HCT116 (cell line): ENCODE measurements at regions not wholly inside any gene's neighbourhood (a gene's known extent, or its start where the extent isn't known, plus 50 kb on each side); places are given as distances from the start of the nearest gene placed in this dataset.

Source experiments
- ATAC-seq: fragments of 200-7000 bp; cut with Tn5 transposase; 2 replicates; pipeline ENCODE4 v1.9.1; 2020; ENCODE audit warnings: mild to moderate bottlenecking, moderate library complexity
- BruUV-seq: library from RNA; stranded (reverse); fragments of 400-500 nt; replicated peaks from 2 replicates; lab custom pipeline; 2021; lab: Mats Ljungman, UMichigan
- CTCF ChIA-PET: fragments of 300-600 bp; sonication (Branson Sonifier 250); formaldehyde crosslinking; loops from one replicate; lab custom pipeline; 2021; ENCODE audit warnings: antibody characterized with exemption; lab: Charles Lee
- POLR2A ChIA-PET: fragments of 300-600, 350-600 bp; sonication (Branson Sonifier 250); formaldehyde crosslinking; loops from one replicate; lab custom pipeline; 2021; ENCODE audit warnings: antibody characterized with exemption; lab: Charles Lee
- RAD21 ChIA-PET, 2 experiments: fragments of 300-600 bp; sonication (Branson Sonifier 250); formaldehyde crosslinking; loops; one replicate each; lab custom pipeline; 2023; ENCODE audit warnings: low total read pairs in 2 of 2; ENCODE audit not compliant: uncharacterized antibody in 2 of 2, unreplicated experiment in 2 of 2, low non-redundant PET in 1 of 2; lab: Charles Lee
- DNase-seq: peaks from one replicate; pipeline ENCODE4 v3.0.0-alpha.2; 2010; ENCODE audit warnings: low read depth, low spot score
- H2AFZ ChIP-seq: fragments of 200-600 bp; shearing (Covaris generic), sonication (generic); 2 replicates; pipeline ENCODE4 v1.6.1; 2017; ENCODE audit warnings: low read depth, mixed run types, mixed read lengths, antibody characterized with exemption, low read length; ENCODE audit not compliant: poor library complexity, severe bottlenecking
- H3K27ac ChIP-seq: 2 replicates; pipeline ENCODE4 v1.5.1; 2012; ENCODE audit warnings: low read depth, low read length
- H3K27me3 ChIP-seq: fragments of 200-600 bp; sonication (generic); 2 replicates; pipeline ENCODE4 v1.6.1; 2016; ENCODE audit warnings: mixed run types, low read length, mixed read lengths; ENCODE audit not compliant: insufficient read depth
- H3K36me3 ChIP-seq, 2 experiments: fragments of 200-500 bp in 1 of 2; fragments of 200-600 bp in 1 of 2; sonication (Bioruptor generic) in 1 of 2; sonication (generic) in 1 of 2; 2 replicates each; pipeline versions ENCODE4 v1.5.1 to v1.6.1; 2014 to 2016; ENCODE audit warnings: low read length in 2 of 2, inconsistent platforms in 1 of 2, mixed read lengths in 1 of 2, mixed run types in 1 of 2; ENCODE audit not compliant: insufficient read depth in 2 of 2, control insufficient read depth in 1 of 2
- H3K4me1 ChIP-seq, 2 experiments: fragments of 200-600 bp in 1 of 2; sonication (generic) in 1 of 2; 2 replicates each; pipeline versions ENCODE4 v1.5.1 to v1.6.1; 2012 to 2017; ENCODE audit warnings: low read length in 2 of 2, inconsistent platforms in 1 of 2, mild to moderate bottlenecking in 1 of 2, mixed read lengths in 1 of 2, mixed run types in 1 of 2, moderate library complexity in 1 of 2; ENCODE audit not compliant: insufficient read depth in 2 of 2, control insufficient read depth in 1 of 2
- H3K4me2 ChIP-seq: fragments of 200-600 bp; sonication (generic); 2 replicates; pipeline ENCODE4 v1.6.1; 2017; ENCODE audit warnings: mixed run types, low read length, mixed read lengths
- H3K4me3 ChIP-seq, 2 experiments: fragments of 200-600 bp in 1 of 2; sonication (generic) in 1 of 2; replicated peaks in 1 of 2; 2 replicates each; pipeline ENCODE4 v1.5.1; 2011 to 2016; ENCODE audit warnings: low read length in 2 of 2, control low read depth in 1 of 2, low read depth in 1 of 2, mild to moderate bottlenecking in 1 of 2, mixed read lengths in 1 of 2, mixed run types in 1 of 2
- H3K79me2 ChIP-seq: fragments of 200-600 bp; sonication (generic); 2 replicates; pipeline ENCODE4 v1.6.1; 2017; ENCODE audit warnings: mild to moderate bottlenecking, mixed run types, low read length, moderate library complexity, mixed read lengths; ENCODE audit not compliant: insufficient read depth
- H3K9ac ChIP-seq: fragments of 200-600 bp; sonication (generic); 2 replicates; pipeline ENCODE4 v1.6.1; 2016; ENCODE audit warnings: low read length, mixed read lengths
- H3K9me2 ChIP-seq: fragments of 200-600 bp; sonication (generic), shearing (Covaris generic); 2 replicates; pipeline ENCODE4 v1.6.1; 2017; ENCODE audit warnings: mixed run types, mild to moderate bottlenecking, moderate library complexity; ENCODE audit not compliant: insufficient read depth
- H3K9me3 ChIP-seq, 2 experiments: fragments of 200-500 bp in 1 of 2; fragments of 200-600 bp in 1 of 2; sonication (Bioruptor generic) in 1 of 2; sonication (generic) in 1 of 2; 2 replicates each; pipeline ENCODE4 v1.6.1; 2014 to 2017; ENCODE audit warnings: low read length in 2 of 2, mixed read lengths in 2 of 2, inconsistent platforms in 1 of 2, low read depth in 1 of 2, mild to moderate bottlenecking in 1 of 2, mixed run types in 1 of 2, moderate library complexity in 1 of 2; ENCODE audit not compliant: control insufficient read depth in 1 of 2, insufficient read depth in 1 of 2
- H4K20me1 ChIP-seq: fragments of 200-600 bp; sonication (generic), shearing (Covaris generic); 2 replicates; pipeline ENCODE4 v1.6.1; 2017; ENCODE audit warnings: mixed run types, mild to moderate bottlenecking, moderate library complexity; ENCODE audit not compliant: insufficient read depth
- CEBPB ChIP-seq: IDR thresholded peaks from 2 replicates; pipeline ENCODE4 v1.6.1; 2012; ENCODE audit warnings: low read depth
- EZH2phosphoT487 ChIP-seq: fragments of 200-600 bp; IDR thresholded peaks from 2 replicates; pipeline ENCODE4 v1.6.1; 2018; ENCODE audit warnings: antibody characterized with exemption, borderline replicate concordance
- FOSL1 ChIP-seq: IDR thresholded peaks from 2 replicates; pipeline ENCODE4 v1.6.1; 2012; ENCODE audit warnings: low read depth
- POLR2A ChIP-seq: IDR thresholded peaks from 2 replicates; pipeline ENCODE4 v1.7.0; 2011; ENCODE audit warnings: borderline replicate concordance; ENCODE audit not compliant: insufficient read depth, insufficient read length; ENCODE audit errors: extremely low read depth
- RAD21 ChIP-seq: IDR thresholded peaks from 2 replicates; pipeline ENCODE4 v1.6.1; 2012; ENCODE audit warnings: low read depth, mild to moderate bottlenecking
- TCF7L2 ChIP-seq: IDR thresholded peaks from 2 replicates; pipeline ENCODE4 v1.7.0; 2011; ENCODE audit warnings: borderline replicate concordance, inconsistent platforms; ENCODE audit not compliant: insufficient read depth, insufficient read length; ENCODE audit errors: extremely low read depth
- ZFX ChIP-seq: fragments of 450-650 bp; IDR thresholded peaks from 2 replicates; pipeline ENCODE4 v1.6.1; 2017
- intact Hi-C: fragments of 100-400 bp; cut with micrococcal nuclease; formaldehyde crosslinking; loops from 2 replicates; pipeline ENCODE4 v1.10.0; 2022
- TF ChIP-seq, protein P1 (sequence below): IDR thresholded peaks from 2 replicates; pipeline ENCODE4 v1.6.1; 2012
- TF ChIP-seq, protein P2 (sequence below): IDR thresholded peaks from 2 replicates; pipeline ENCODE4 v1.6.1; 2012; ENCODE audit warnings: low read depth
- TF ChIP-seq, protein P3 (sequence below), 3 experiments: fragments of 200-600 bp in 1 of 3; sonication (generic) in 1 of 3; IDR thresholded peaks in 2 of 3; conservative IDR thresholded peaks in 1 of 3; 2 replicates each; pipeline ENCODE4 v1.5.1; 2012 to 2017; ENCODE audit warnings: low read depth in 2 of 3, low read length in 2 of 3, antibody characterized with exemption in 1 of 3, borderline replicate concordance in 1 of 3, control low read depth in 1 of 3, mild to moderate bottlenecking in 1 of 3, mixed read lengths in 1 of 3, mixed run types in 1 of 3, moderate library complexity in 1 of 3; ENCODE audit not compliant: insufficient read depth in 1 of 3

DNA sequence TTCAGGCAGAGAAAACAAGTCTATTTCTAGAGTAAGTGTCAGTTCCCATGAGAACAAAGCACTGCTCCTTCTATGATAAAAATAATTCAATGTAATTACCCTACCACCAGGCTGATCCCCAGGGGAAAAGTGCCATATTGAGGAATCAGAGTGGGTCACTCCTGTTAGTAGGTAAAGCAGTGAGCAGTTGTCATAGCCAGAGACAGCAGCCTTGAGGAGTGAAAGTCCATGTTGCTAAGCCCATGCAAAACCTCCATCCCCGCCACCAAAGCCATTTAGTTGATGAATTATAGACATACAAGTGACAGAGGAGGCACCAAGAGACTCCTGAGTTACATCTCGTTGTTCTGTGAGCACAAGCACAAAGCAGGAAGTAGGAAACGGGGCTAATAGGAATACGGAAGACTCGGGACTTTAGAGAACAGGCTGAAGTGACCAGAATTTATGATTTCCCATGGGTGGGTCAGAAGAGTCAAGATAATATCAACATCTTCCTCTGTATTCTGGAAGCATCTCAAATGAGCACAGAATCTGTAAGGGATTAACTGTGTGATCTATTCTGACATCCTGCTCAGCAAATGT is 197.9 kb downstream of the MAFB start:
- DNase-seq (no peak), ATAC-seq (no peak)
- Histone ChIP-seq H3K9me2 (no peaks in the 10 kb centered on the region), H3K36me3 (no peaks in the 10 kb centered on the region), H2AFZ (no peak overlapping the region), H3K79me2 (no peaks in the 10 kb centered on the region), H3K4me3 (no peak overlapping the region), H3K4me1 (peaks cover 0 to 15% of the 10 kb centered on the region in 2 experiments; a peak in 2 of 4 replicates), H4K20me1 (no peaks in the 10 kb centered on the region), H3K27ac (no peak overlapping the region), H3K9ac (no peak overlapping the region), H3K4me2 (no peak overlapping the region), H3K9me3 (no peaks in the 10 kb centered on the region), H3K27me3 (no peaks in the 10 kb centered on the region; the same call in 1 of the 2 replicates)
- RAD21 ChIA-PET: no interaction called here
- intact Hi-C loops: no loop called here
- CTCF ChIA-PET: no interaction called here
- no TSS peak for BruUV-seq
- POLR2A ChIA-PET: no interaction called here
- TF ChIP-seq, protein P1, sequence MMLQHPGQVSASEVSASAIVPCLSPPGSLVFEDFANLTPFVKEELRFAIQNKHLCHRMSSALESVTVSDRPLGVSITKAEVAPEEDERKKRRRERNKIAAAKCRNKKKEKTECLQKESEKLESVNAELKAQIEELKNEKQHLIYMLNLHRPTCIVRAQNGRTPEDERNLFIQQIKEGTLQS: no peak
- TF ChIP-seq TCF7L2 (no peak), EZH2phosphoT487 (no peak), CEBPB (no peak), POLR2A (no peak), ZFX (no peak), FOSL1 (no peak), RAD21 (no peak)
- TF ChIP-seq, protein P2, sequence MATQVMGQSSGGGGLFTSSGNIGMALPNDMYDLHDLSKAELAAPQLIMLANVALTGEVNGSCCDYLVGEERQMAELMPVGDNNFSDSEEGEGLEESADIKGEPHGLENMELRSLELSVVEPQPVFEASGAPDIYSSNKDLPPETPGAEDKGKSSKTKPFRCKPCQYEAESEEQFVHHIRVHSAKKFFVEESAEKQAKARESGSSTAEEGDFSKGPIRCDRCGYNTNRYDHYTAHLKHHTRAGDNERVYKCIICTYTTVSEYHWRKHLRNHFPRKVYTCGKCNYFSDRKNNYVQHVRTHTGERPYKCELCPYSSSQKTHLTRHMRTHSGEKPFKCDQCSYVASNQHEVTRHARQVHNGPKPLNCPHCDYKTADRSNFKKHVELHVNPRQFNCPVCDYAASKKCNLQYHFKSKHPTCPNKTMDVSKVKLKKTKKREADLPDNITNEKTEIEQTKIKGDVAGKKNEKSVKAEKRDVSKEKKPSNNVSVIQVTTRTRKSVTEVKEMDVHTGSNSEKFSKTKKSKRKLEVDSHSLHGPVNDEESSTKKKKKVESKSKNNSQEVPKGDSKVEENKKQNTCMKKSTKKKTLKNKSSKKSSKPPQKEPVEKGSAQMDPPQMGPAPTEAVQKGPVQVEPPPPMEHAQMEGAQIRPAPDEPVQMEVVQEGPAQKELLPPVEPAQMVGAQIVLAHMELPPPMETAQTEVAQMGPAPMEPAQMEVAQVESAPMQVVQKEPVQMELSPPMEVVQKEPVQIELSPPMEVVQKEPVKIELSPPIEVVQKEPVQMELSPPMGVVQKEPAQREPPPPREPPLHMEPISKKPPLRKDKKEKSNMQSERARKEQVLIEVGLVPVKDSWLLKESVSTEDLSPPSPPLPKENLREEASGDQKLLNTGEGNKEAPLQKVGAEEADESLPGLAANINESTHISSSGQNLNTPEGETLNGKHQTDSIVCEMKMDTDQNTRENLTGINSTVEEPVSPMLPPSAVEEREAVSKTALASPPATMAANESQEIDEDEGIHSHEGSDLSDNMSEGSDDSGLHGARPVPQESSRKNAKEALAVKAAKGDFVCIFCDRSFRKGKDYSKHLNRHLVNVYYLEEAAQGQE: no peak
- TF ChIP-seq, protein P3, sequence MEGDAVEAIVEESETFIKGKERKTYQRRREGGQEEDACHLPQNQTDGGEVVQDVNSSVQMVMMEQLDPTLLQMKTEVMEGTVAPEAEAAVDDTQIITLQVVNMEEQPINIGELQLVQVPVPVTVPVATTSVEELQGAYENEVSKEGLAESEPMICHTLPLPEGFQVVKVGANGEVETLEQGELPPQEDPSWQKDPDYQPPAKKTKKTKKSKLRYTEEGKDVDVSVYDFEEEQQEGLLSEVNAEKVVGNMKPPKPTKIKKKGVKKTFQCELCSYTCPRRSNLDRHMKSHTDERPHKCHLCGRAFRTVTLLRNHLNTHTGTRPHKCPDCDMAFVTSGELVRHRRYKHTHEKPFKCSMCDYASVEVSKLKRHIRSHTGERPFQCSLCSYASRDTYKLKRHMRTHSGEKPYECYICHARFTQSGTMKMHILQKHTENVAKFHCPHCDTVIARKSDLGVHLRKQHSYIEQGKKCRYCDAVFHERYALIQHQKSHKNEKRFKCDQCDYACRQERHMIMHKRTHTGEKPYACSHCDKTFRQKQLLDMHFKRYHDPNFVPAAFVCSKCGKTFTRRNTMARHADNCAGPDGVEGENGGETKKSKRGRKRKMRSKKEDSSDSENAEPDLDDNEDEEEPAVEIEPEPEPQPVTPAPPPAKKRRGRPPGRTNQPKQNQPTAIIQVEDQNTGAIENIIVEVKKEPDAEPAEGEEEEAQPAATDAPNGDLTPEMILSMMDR (IDR thresholded peaks at IDR 0.05 in 2 of 3, conservative IDR thresholded peaks at IDR 0.05 in 1 of 3; ENCODE audit: borderline replicate concordance in 1 of 3, insufficient read depth in 1 of 3, low read depth in 2 of 3, low read length in 2 of 3): no peak
